ENCODE measurements at regions not wholly inside any gene's neighbourhood (a gene's known extent, or its start where the extent isn't known, plus 50 kb on each side); places are given as distances from the start of the nearest gene placed in this dataset.
"Not testable (repeated sequence)": the region's sequence is repeated elsewhere in the genome, so short reads cannot be mapped to it uniquely, and the experiment has no call there.

DNA sequence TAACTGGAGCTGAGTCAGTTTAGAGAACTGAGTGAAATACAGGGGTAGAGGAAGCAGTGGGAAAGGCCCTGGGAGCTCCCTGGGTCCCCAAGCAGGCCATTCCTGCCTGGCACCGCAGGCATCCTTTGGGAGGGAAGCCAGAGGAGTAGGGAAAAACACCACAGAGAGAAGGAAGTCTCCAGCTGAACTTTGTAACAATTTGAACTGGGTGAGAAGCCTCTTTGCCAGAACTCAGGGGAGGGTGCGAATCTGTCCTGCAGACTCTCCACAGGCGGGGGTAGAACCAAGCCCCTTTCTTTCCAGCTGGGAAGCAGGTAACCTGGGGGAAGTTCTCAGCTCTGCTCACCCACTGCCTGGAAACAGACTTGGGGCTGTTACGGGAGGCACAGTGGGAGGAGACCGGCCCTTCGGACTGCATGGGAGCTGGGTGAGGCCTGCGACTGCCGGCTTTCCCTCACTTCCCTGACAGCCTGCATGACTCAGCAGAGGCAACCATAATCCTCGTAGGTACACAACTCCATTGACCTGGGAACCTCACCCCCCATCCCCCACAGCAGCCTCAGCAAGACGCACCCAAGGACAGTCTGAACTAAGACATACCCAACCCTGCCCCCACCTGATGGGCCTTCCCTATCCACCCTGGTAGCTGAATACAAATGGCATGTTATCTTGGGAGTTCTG is 110.1 kb downstream of the ARHGAP11B start:
- SMC1A ChIA-PET (ENCODE audit: uncharacterized antibody, unreplicated experiment); H3K4me2 ChIP-seq (ENCODE audit: control insufficient read depth, insufficient read depth); H3K4me3 ChIP-seq; ATAC-seq; H4K20me1 ChIP-seq (ENCODE audit: control insufficient read depth, insufficient read depth); CTCF ChIA-PET; intact Hi-C loops (cut with micrococcal nuclease; ENCODE audit: unreplicated experiment); in situ Hi-C loops (cut with MboI); H2AFZ ChIP-seq (ENCODE audit: control insufficient read depth, low read depth, low read length); H3K4me1 ChIP-seq (ENCODE audit: control insufficient read depth, insufficient read depth, low read length); H3K27me3 ChIP-seq (replicated peaks in 1 of 2; ENCODE audit: control insufficient read depth in 2 of 2, insufficient read depth in 2 of 2, low read length in 1 of 2); H3K36me3 ChIP-seq (ENCODE audit: control insufficient read depth in 2 of 2, insufficient read depth in 2 of 2, low read length in 1 of 2); RAD21 ChIA-PET (ENCODE audit: unreplicated experiment); POLR2A ChIA-PET; DNase-seq (ENCODE audit: low read depth, low spot score); H3K9ac ChIP-seq (ENCODE audit: control insufficient read depth, insufficient read depth, low read length); H3K27ac ChIP-seq (ENCODE audit: control insufficient read depth, insufficient read depth); H3K9me3 ChIP-seq (replicated peaks; ENCODE audit: control insufficient read depth, insufficient read depth, low read length); FAIRE-seq; H3K79me2 ChIP-seq (ENCODE audit: control insufficient read depth, insufficient read depth, low read length); BruUV-seq (replicated peaks): not testable (repeated sequence)
- WGBS (ENCODE audit: insufficient coverage, insufficient replicate concordance, low lambda C conversion rate, missing lambda C conversion rate), result 98% methylated on average over 10 of the region's 10 CpGs

DNA sequence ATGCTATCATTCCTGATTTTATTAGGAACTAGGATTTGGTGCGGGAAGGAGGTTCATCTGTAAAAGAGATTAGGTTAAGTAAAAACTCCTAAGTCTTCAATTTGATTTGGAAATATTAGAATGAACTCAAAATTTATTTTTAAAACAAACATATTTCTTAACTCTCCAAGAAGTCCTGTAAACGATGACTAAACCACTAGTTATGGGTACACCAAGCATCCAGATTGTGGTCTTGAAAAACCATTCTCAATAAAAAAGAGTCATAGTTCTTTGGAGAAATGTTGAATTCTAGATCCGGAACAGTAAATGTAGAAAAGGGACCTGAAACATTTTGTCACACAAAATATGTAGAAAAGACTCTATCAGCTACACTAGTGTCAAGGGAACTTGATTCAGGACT is 116.9 kb downstream of the ARHGAP11B start:
- SMC1A ChIA-PET (ENCODE audit: uncharacterized antibody, unreplicated experiment), result interaction anchor here (1.2 kb wide), 1 partner anchor 96 kb away, joined by 3 read pairs; no protein-coding TSS in a partner anchor
- ATAC-seq; H3K4me2 ChIP-seq (ENCODE audit: control insufficient read depth, insufficient read depth); DNase-seq (ENCODE audit: low read depth, low spot score); RAD21 ChIA-PET (ENCODE audit: unreplicated experiment); H2AFZ ChIP-seq (ENCODE audit: control insufficient read depth, low read depth, low read length); H3K4me1 ChIP-seq (ENCODE audit: control insufficient read depth, insufficient read depth, low read length); intact Hi-C loops (cut with micrococcal nuclease; ENCODE audit: unreplicated experiment); H4K20me1 ChIP-seq (ENCODE audit: control insufficient read depth, insufficient read depth); H3K27me3 ChIP-seq (replicated peaks in 1 of 2; ENCODE audit: control insufficient read depth in 2 of 2, insufficient read depth in 2 of 2, low read length in 1 of 2); H3K36me3 ChIP-seq (ENCODE audit: control insufficient read depth in 2 of 2, insufficient read depth in 2 of 2, low read length in 1 of 2); FAIRE-seq; POLR2A ChIA-PET; H3K9me3 ChIP-seq (replicated peaks; ENCODE audit: control insufficient read depth, insufficient read depth, low read length); H3K4me3 ChIP-seq; H3K27ac ChIP-seq (ENCODE audit: control insufficient read depth, insufficient read depth); H3K79me2 ChIP-seq (ENCODE audit: control insufficient read depth, insufficient read depth, low read length); CTCF ChIA-PET; H3K9ac ChIP-seq (ENCODE audit: control insufficient read depth, insufficient read depth, low read length); in situ Hi-C loops (cut with MboI); BruUV-seq (replicated peaks): not testable (repeated sequence)
- WGBS (ENCODE audit: insufficient coverage, insufficient replicate concordance, low lambda C conversion rate, missing lambda C conversion rate), result 99% methylated on average over 3 of the region's 3 CpGs

DNA sequence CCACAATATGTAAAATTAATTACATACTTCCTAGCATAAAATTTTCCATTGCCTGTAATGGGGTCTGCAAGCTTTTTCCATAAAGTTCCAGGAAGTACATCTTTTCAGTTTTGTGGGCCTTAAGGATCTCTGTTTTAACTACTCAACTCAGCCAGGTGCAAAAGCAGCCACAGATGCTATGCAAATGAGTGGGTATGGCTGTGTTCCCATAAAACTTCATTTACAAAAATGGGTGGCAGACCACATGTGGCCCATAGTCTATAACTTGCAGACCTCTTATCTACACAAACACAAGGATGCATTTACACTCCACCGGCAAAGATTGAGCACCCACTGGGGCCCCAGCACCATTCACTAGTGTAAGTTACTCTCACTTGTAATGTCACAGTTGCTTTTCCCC is 123.1 kb downstream of the ARHGAP11B start:
- H3K79me2 ChIP-seq (ENCODE audit: control insufficient read depth, insufficient read depth, low read length); POLR2A ChIA-PET; H3K4me3 ChIP-seq; CTCF ChIA-PET; H2AFZ ChIP-seq (ENCODE audit: control insufficient read depth, low read depth, low read length); H3K4me1 ChIP-seq (ENCODE audit: control insufficient read depth, insufficient read depth, low read length); H3K27ac ChIP-seq (ENCODE audit: control insufficient read depth, insufficient read depth); DNase-seq (ENCODE audit: low read depth, low spot score); ATAC-seq; H3K27me3 ChIP-seq (replicated peaks in 1 of 2; ENCODE audit: control insufficient read depth in 2 of 2, insufficient read depth in 2 of 2, low read length in 1 of 2); H3K9me3 ChIP-seq (replicated peaks; ENCODE audit: control insufficient read depth, insufficient read depth, low read length); FAIRE-seq; SMC1A ChIA-PET (ENCODE audit: uncharacterized antibody, unreplicated experiment); H3K36me3 ChIP-seq (ENCODE audit: control insufficient read depth in 2 of 2, insufficient read depth in 2 of 2, low read length in 1 of 2); H3K9ac ChIP-seq (ENCODE audit: control insufficient read depth, insufficient read depth, low read length); intact Hi-C loops (cut with micrococcal nuclease; ENCODE audit: unreplicated experiment); H3K4me2 ChIP-seq (ENCODE audit: control insufficient read depth, insufficient read depth); H4K20me1 ChIP-seq (ENCODE audit: control insufficient read depth, insufficient read depth); RAD21 ChIA-PET (ENCODE audit: unreplicated experiment); BruUV-seq (replicated peaks): not testable (repeated sequence)
- 100% methylated on average over 1 of the region's 1 CpG for WGBS (ENCODE audit: insufficient coverage, insufficient replicate concordance, low lambda C conversion rate, missing lambda C conversion rate)
- in situ Hi-C loops (cut with MboI), result loop anchor here (5.0 kb wide), 1 partner anchor 87 kb away; no protein-coding TSS in a partner anchor
